T-helper 9 cell (primary cell): ENCODE measurements at regions not wholly inside any gene's neighbourhood (a gene's known extent, or its start where the extent isn't known, plus 50 kb on each side); places are given as distances from the start of the nearest gene placed in this dataset.
"Not testable (repeated sequence)": the region's sequence is repeated elsewhere in the genome, so short reads cannot be mapped to it uniquely, and the experiment has no call there.

ENCODE experiments used
- DNase-seq: peaks from one replicate; pipeline ENCODE4 v3.0.0-alpha.2; 2020

GRCh38 chr9:34783951-34784487, 74.1 kb upstream of the CCL21 start:
- DNase-seq = no peak

- DNase-seq = no peak
Observed at GRCh38 chr9:34782372-34782771, 72.4 kb upstream of the CCL21 start.

GRCh38 chr9:34777666-34778065, 67.7 kb upstream of the CCL21 start:
- DNase-seq = no peak

GRCh38 chr9:34773955-34774354, 64.0 kb upstream of the CCL21 start:
- no peak for DNase-seq

- no peak for DNase-seq
Observed at GRCh38 chr9:34773306-34773910, 63.5 kb upstream of the CCL21 start.

- DNase-seq = no peak
Observed at GRCh38 chr9:34771007-34771406, 61.1 kb upstream of the CCL21 start.

GRCh38 chr9:34767087-34767486, 57.2 kb upstream of the CCL21 start:
- not testable (repeated sequence) for DNase-seq

- peak; percentile 5 for DNase-seq
Observed at GRCh38 chr9:34760196-34761040, 50.5 kb upstream of the CCL21 start.
